ENCODE measurements at regions not wholly inside any gene's neighbourhood (a gene's known extent, or its start where the extent isn't known, plus 50 kb on each side); places are given as distances from the start of the nearest gene placed in this dataset.
"Not testable (repeated sequence)": the region's sequence is repeated elsewhere in the genome, so short reads cannot be mapped to it uniquely, and the experiment has no call there.

GRCh38 chr4:137946453-137947174 lies 295.5 kb downstream of the SLC7A11 start:
- Histone ChIP-seq H3K4me1 (ENCODE audit: control insufficient read depth, insufficient read depth, low read length) (no peaks in the 10 kb centered on the region), H3K27me3 (ENCODE audit: control insufficient read depth, insufficient read depth, low read length) (no peaks in the 10 kb centered on the region), H3K4me3 (ENCODE audit: low read length) (no peak overlapping the region), H3K4me2 (ENCODE audit: low read length) (no peak overlapping the region), H3K9me3 (replicated peaks; ENCODE audit: low read length) (no peaks in the 10 kb centered on the region), H3K36me3 (ENCODE audit: insufficient read depth, low read length) (no peaks in the 10 kb centered on the region), H3K9ac (ENCODE audit: low read depth, low read length) (no peak overlapping the region)

- H3K36me3 ChIP-seq (ENCODE audit: insufficient read depth, low read length); H3K4me1 ChIP-seq (ENCODE audit: control insufficient read depth, insufficient read depth, low read length); H3K9ac ChIP-seq (ENCODE audit: low read depth, low read length); H3K27me3 ChIP-seq (ENCODE audit: control insufficient read depth, insufficient read depth, low read length); H3K9me3 ChIP-seq (replicated peaks; ENCODE audit: low read length); H3K4me2 ChIP-seq (ENCODE audit: low read length); H3K4me3 ChIP-seq (ENCODE audit: low read length): not testable (repeated sequence)
Observed at GRCh38 chr4:137942815-137943214, 299.3 kb downstream of the SLC7A11 start.

- H3K27me3 ChIP-seq (ENCODE audit: control insufficient read depth, insufficient read depth, low read length); H3K9me3 ChIP-seq (replicated peaks; ENCODE audit: low read length); H3K4me1 ChIP-seq (ENCODE audit: control insufficient read depth, insufficient read depth, low read length); H3K9ac ChIP-seq (ENCODE audit: low read depth, low read length); H3K36me3 ChIP-seq (ENCODE audit: insufficient read depth, low read length); H3K4me2 ChIP-seq (ENCODE audit: low read length); H3K4me3 ChIP-seq (ENCODE audit: low read length): not testable (repeated sequence)
Observed at GRCh38 chr4:137942015-137942515, 300.1 kb downstream of the SLC7A11 start.

GRCh38 chr4:137934911-137935310 lies 307.2 kb downstream of the SLC7A11 start:
- H3K36me3 ChIP-seq (ENCODE audit: insufficient read depth, low read length), result no peaks in the 10 kb centered on the region
- H3K4me2 ChIP-seq (ENCODE audit: low read length), result no peak overlapping the region
- H3K9me3 ChIP-seq (replicated peaks; ENCODE audit: low read length), result no peaks in the 10 kb centered on the region
- H3K9ac ChIP-seq (ENCODE audit: low read depth, low read length), result no peak overlapping the region
- H3K27me3 ChIP-seq (ENCODE audit: control insufficient read depth, insufficient read depth, low read length), result no peaks in the 10 kb centered on the region
- no peak overlapping the region for H3K4me3 ChIP-seq (ENCODE audit: low read length)
- H3K4me1 ChIP-seq (ENCODE audit: control insufficient read depth, insufficient read depth, low read length), result no peaks in the 10 kb centered on the region

GRCh38 chr4:137934046-137934445 lies 308.1 kb downstream of the SLC7A11 start:
- Histone ChIP-seq H3K9ac (ENCODE audit: low read depth, low read length) (no peak overlapping the region), H3K4me2 (ENCODE audit: low read length) (no peak overlapping the region), H3K4me1 (ENCODE audit: control insufficient read depth, insufficient read depth, low read length) (no peaks in the 10 kb centered on the region), H3K27me3 (ENCODE audit: control insufficient read depth, insufficient read depth, low read length) (no peaks in the 10 kb centered on the region), H3K36me3 (ENCODE audit: insufficient read depth, low read length) (no peaks in the 10 kb centered on the region), H3K4me3 (ENCODE audit: low read length) (no peak overlapping the region), H3K9me3 (replicated peaks; ENCODE audit: low read length) (no peaks in the 10 kb centered on the region)

- no peak overlapping the region for H3K9ac ChIP-seq (ENCODE audit: low read depth, low read length)
- no peaks in the 10 kb centered on the region for H3K9me3 ChIP-seq (replicated peaks; ENCODE audit: low read length)
- H3K4me2 ChIP-seq (ENCODE audit: low read length), result no peak overlapping the region
- H3K36me3 ChIP-seq (ENCODE audit: insufficient read depth, low read length), result no peaks in the 10 kb centered on the region
- H3K4me3 ChIP-seq (ENCODE audit: low read length), result no peak overlapping the region
- no peaks in the 10 kb centered on the region for H3K27me3 ChIP-seq (ENCODE audit: control insufficient read depth, insufficient read depth, low read length)
- H3K4me1 ChIP-seq (ENCODE audit: control insufficient read depth, insufficient read depth, low read length), result no peaks in the 10 kb centered on the region
Observed at GRCh38 chr4:137927972-137928371, 314.2 kb downstream of the SLC7A11 start.

- Histone ChIP-seq H3K4me3 (ENCODE audit: low read length) (no peak overlapping the region), H3K4me2 (ENCODE audit: low read length) (no peak overlapping the region), H3K9ac (ENCODE audit: low read depth, low read length) (no peak overlapping the region), H3K9me3 (replicated peaks; ENCODE audit: low read length) (no peaks in the 10 kb centered on the region), H3K36me3 (ENCODE audit: insufficient read depth, low read length) (no peaks in the 10 kb centered on the region), H3K4me1 (ENCODE audit: control insufficient read depth, insufficient read depth, low read length) (peaks cover 3% of the 10 kb centered on the region), H3K27me3 (ENCODE audit: control insufficient read depth, insufficient read depth, low read length) (no peaks in the 10 kb centered on the region)
Observed at GRCh38 chr4:137923494-137923893, 318.7 kb downstream of the SLC7A11 start.

- Histone ChIP-seq H3K4me1 (ENCODE audit: control insufficient read depth, insufficient read depth, low read length) (peaks cover 3% of the 10 kb centered on the region), H3K9me3 (replicated peaks; ENCODE audit: low read length) (no peaks in the 10 kb centered on the region), H3K36me3 (ENCODE audit: insufficient read depth, low read length) (no peaks in the 10 kb centered on the region), H3K4me2 (ENCODE audit: low read length) (no peak overlapping the region), H3K9ac (ENCODE audit: low read depth, low read length) (no peak overlapping the region), H3K4me3 (ENCODE audit: low read length) (no peak overlapping the region), H3K27me3 (ENCODE audit: control insufficient read depth, insufficient read depth, low read length) (no peaks in the 10 kb centered on the region)
Observed at GRCh38 chr4:137922721-137923120, 319.4 kb downstream of the SLC7A11 start.

GRCh38 chr4:137909529-137910309 lies 332.4 kb downstream of the SLC7A11 start:
- H3K27me3 ChIP-seq (ENCODE audit: control insufficient read depth, insufficient read depth, low read length), result no peaks in the 10 kb centered on the region
- no peaks in the 10 kb centered on the region for H3K36me3 ChIP-seq (ENCODE audit: insufficient read depth, low read length)
- no peaks in the 10 kb centered on the region for H3K9me3 ChIP-seq (replicated peaks; ENCODE audit: low read length)
- H3K4me2 ChIP-seq (ENCODE audit: low read length), result no peak overlapping the region
- H3K4me1 ChIP-seq (ENCODE audit: control insufficient read depth, insufficient read depth, low read length), result no peaks in the 10 kb centered on the region
- H3K4me3 ChIP-seq (ENCODE audit: low read length), result no peak overlapping the region
- H3K9ac ChIP-seq (ENCODE audit: low read depth, low read length), result no peak overlapping the region

- no peak overlapping the region for H3K9ac ChIP-seq (ENCODE audit: low read depth, low read length)
- H3K4me3 ChIP-seq (ENCODE audit: low read length), result no peak overlapping the region
- H3K9me3 ChIP-seq (replicated peaks; ENCODE audit: low read length), result no peaks in the 10 kb centered on the region
- no peaks in the 10 kb centered on the region for H3K4me1 ChIP-seq (ENCODE audit: control insufficient read depth, insufficient read depth, low read length)
- H3K36me3 ChIP-seq (ENCODE audit: insufficient read depth, low read length), result no peaks in the 10 kb centered on the region
- H3K27me3 ChIP-seq (ENCODE audit: control insufficient read depth, insufficient read depth, low read length), result no peaks in the 10 kb centered on the region
- H3K4me2 ChIP-seq (ENCODE audit: low read length), result no peak overlapping the region
Observed at GRCh38 chr4:137905930-137906329, 336.2 kb downstream of the SLC7A11 start.

GRCh38 chr4:137901114-137901513 lies 341.0 kb downstream of the SLC7A11 start:
- H3K4me1 ChIP-seq (ENCODE audit: control insufficient read depth, insufficient read depth, low read length), result no peaks in the 10 kb centered on the region
- no peaks in the 10 kb centered on the region for H3K9me3 ChIP-seq (replicated peaks; ENCODE audit: low read length)
- H3K4me3 ChIP-seq (ENCODE audit: low read length), result no peak overlapping the region
- no peak overlapping the region for H3K9ac ChIP-seq (ENCODE audit: low read depth, low read length)
- H3K4me2 ChIP-seq (ENCODE audit: low read length), result no peak overlapping the region
- no peaks in the 10 kb centered on the region for H3K27me3 ChIP-seq (ENCODE audit: control insufficient read depth, insufficient read depth, low read length)
- no peaks in the 10 kb centered on the region for H3K36me3 ChIP-seq (ENCODE audit: insufficient read depth, low read length)
